A673 (cell line): ENCODE measurements at regions not wholly inside any gene's neighbourhood (a gene's known extent, or its start where the extent isn't known, plus 50 kb on each side); places are given as distances from the start of the nearest gene placed in this dataset.

ENCODE experiments used
- BruUV-seq: library from RNA; stranded (reverse); fragments of 400-500 nt; replicated peaks from 2 replicates; lab custom pipeline; 2021; lab: Mats Ljungman, UMichigan
- CTCF ChIA-PET: fragments of 300-600 bp; sonication (Branson Sonifier 250); formaldehyde crosslinking; loops from one replicate; lab custom pipeline; 2022; ENCODE audit warnings: antibody characterized with exemption; lab: Charles Lee
- POLR2A ChIA-PET: fragments of 300-600 bp; sonication (Branson Sonifier 250); formaldehyde crosslinking; loops from one replicate; lab custom pipeline; 2022; ENCODE audit warnings: antibody characterized with exemption; ENCODE audit not compliant: low non-redundant PET; lab: Charles Lee
- DNase-seq: peaks from one replicate; pipeline ENCODE4 v3.0.0-alpha.2; 2015; ENCODE audit warnings: low spot score
- H3K27ac ChIP-seq: fragments of 200-600 bp; sonication (generic); 2 replicates; pipeline ENCODE4 v1.5.1; 2016; ENCODE audit warnings: mixed run types, low read depth, mild to moderate bottlenecking, mixed read lengths, antibody characterized with exemption, low read length; ENCODE audit not compliant: poor library complexity, severe bottlenecking
- H3K27me3 ChIP-seq: fragments of 200-600 bp; sonication (generic); replicated peaks from 2 replicates; pipeline ENCODE4 v1.6.1; 2017; ENCODE audit warnings: mixed run types, low read depth, mild to moderate bottlenecking, mixed read lengths, antibody characterized with exemption, low read length; ENCODE audit not compliant: insufficient read depth, poor library complexity
- H3K36me3 ChIP-seq: fragments of 200-600 bp; sonication (generic); 2 replicates; pipeline ENCODE4 v1.6.1; 2016; ENCODE audit warnings: mixed run types, mild to moderate bottlenecking, mixed read lengths, antibody characterized with exemption, low read length; ENCODE audit not compliant: insufficient read depth, poor library complexity, severe bottlenecking
- H3K4me1 ChIP-seq: fragments of 200-600 bp; sonication (generic); 2 replicates; pipeline ENCODE4 v1.6.1; 2017; ENCODE audit warnings: mixed run types, mild to moderate bottlenecking, mixed read lengths, antibody characterized with exemption, low read length; ENCODE audit not compliant: insufficient read depth, poor library complexity, severe bottlenecking
- H3K4me3 ChIP-seq: fragments of 200-600 bp; sonication (generic); 2 replicates; pipeline ENCODE4 v1.5.1; 2016; ENCODE audit warnings: low read depth, mixed run types, mild to moderate bottlenecking, mixed read lengths, low read length; ENCODE audit not compliant: poor library complexity, severe bottlenecking
- H3K9me3 ChIP-seq: fragments of 200-600 bp; sonication (generic); 2 replicates; pipeline ENCODE4 v1.6.1; 2016; ENCODE audit warnings: mixed run types, low read depth, mild to moderate bottlenecking, mixed read lengths, antibody characterized with exemption, low read length; ENCODE audit not compliant: poor library complexity, severe bottlenecking
- CTCF ChIP-seq: fragments of 300-800, 200-600 bp; sonication (generic); conservative IDR thresholded peaks from 2 replicates; pipeline ENCODE4 v1.5.1; 2017; ENCODE audit warnings: low read depth, mild to moderate bottlenecking, antibody characterized with exemption, low read length, moderate library complexity, mixed read lengths
- EZH2 ChIP-seq: fragments of 200-600 bp; sonication (generic); IDR thresholded peaks from 2 replicates; pipeline ENCODE4 v1.6.1; 2017; ENCODE audit warnings: borderline replicate concordance, low read depth, mild to moderate bottlenecking, mixed read lengths, antibody characterized with exemption, low read length; ENCODE audit not compliant: poor library complexity, severe bottlenecking
- intact Hi-C: fragments of 100-400 bp; cut with micrococcal nuclease; formaldehyde crosslinking; loops from one replicate; pipeline ENCODE4 v1.10.0; 2022; ENCODE audit not compliant: unreplicated experiment

- peak; percentile 9 for DNase-seq
- no TSS peak for BruUV-seq
These were observed 271.8 kb upstream of the HTR2A start for GRCh38 chr13:47168618-47169017.

GRCh38 chr13:47168066-47168465 is 271.2 kb upstream of the HTR2A start:
- Histone ChIP-seq H3K27me3 (peaks cover 4% of the 10 kb centered on the region), H3K4me3 (no peak overlapping the region), H3K4me1 (no peaks in the 10 kb centered on the region), H3K9me3 (no peaks in the 10 kb centered on the region), H3K36me3 (no peaks in the 10 kb centered on the region), H3K27ac (no peak overlapping the region)
- TF ChIP-seq EZH2 = no peak
- no peak for TF ChIP-seq CTCF
- BruUV-seq = no TSS peak
- intact Hi-C loops = no loop called here
- POLR2A ChIA-PET = no interaction called here
- CTCF ChIA-PET = no interaction called here
- DNase-seq = no peak

More at GRCh38 chr13:47168618-47169017, 271.8 kb upstream of the HTR2A start:
- CTCF ChIA-PET = no interaction called here
- no peak for TF ChIP-seq CTCF
- H3K4me1 ChIP-seq = no peaks in the 10 kb centered on the region
- peaks cover 4% of the 10 kb centered on the region for H3K27me3 ChIP-seq
- H3K4me3 ChIP-seq = no peak overlapping the region
- H3K27ac ChIP-seq = no peak overlapping the region
- intact Hi-C loops = no loop called here
- POLR2A ChIA-PET = no interaction called here
- H3K36me3 ChIP-seq = no peaks in the 10 kb centered on the region
- no peaks in the 10 kb centered on the region for H3K9me3 ChIP-seq

- ChIA-PET POLR2A (no interaction called here), CTCF (no interaction called here)
- no TSS peak for BruUV-seq
- no peak for DNase-seq
- peaks cover 4% of the 10 kb centered on the region for H3K27me3 ChIP-seq
- no peaks in the 10 kb centered on the region for H3K9me3 ChIP-seq
- H3K27ac ChIP-seq = no peak overlapping the region
- H3K36me3 ChIP-seq = no peaks in the 10 kb centered on the region
- intact Hi-C loops = no loop called here
- TF ChIP-seq EZH2 (no peak), CTCF (no peak)
- H3K4me3 ChIP-seq = no peak overlapping the region
- no peaks in the 10 kb centered on the region for H3K4me1 ChIP-seq
These were observed 269.5 kb upstream of the HTR2A start for GRCh38 chr13:47166336-47166735.
